ENCODE measurements at regions not wholly inside any gene's neighbourhood (a gene's known extent, or its start where the extent isn't known, plus 50 kb on each side); places are given as distances from the start of the nearest gene placed in this dataset.
A peak's percentile ranks its signal among the peaks of the same experiment; 100 is the strongest.
"Not testable (repeated sequence)": the region's sequence is repeated elsewhere in the genome, so short reads cannot be mapped to it uniquely, and the experiment has no call there.

DNA sequence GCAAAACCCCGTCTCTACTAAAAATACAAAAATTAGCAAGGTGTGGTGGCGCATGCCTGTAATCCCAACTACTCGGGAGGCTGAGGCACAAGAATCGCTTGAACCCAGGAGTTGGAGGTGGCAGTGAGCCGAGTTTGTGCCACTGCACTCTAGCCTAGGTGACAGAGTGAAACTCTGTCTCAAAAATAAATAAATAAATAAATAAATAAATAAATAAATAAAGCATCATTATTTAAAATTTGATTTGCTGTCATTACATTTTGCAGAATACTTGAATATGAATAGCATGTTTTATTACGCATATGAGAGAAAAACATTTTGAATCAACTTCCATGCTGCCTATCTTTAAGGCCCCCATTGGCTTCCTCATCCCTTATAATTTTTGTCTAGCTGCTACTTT lies 53.4 kb upstream of the MED14 start:
- not testable (repeated sequence) for DNase-seq

DNA sequence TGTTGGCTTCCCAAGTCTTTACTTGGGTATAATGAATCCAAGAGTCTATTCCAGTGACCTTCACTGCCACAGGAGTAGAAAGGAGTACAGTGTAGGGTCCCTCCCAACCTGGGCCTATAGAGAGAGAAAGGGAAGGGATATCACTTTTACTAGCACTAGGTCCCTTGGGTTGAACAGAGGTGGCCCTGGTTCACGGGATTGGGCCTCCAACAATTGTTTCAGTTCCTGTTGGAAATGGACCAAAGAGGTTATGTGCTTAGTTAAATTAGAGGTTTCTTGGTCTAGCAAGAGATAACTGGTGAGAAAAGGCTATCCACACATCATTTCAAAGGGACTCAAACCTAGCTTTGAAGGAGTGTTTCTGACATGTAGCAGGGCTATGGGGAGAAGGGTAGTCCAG lies 57.1 kb upstream of the MED14 start:
- DNase-seq, result no peak

DNA sequence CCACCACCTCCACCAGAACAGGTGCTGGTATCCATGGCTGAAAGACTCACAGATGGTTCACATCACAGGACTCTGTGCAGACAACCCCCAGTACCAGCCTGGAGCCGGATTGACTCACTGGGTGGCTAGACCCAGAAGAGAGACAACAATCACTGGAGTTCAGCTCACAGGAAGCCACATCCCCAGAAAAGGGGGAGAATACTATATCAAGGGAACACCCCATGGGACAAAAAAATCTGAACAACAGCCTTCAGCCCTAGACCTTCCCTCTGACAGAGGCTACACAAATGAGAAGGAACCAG lies 59.4 kb upstream of the MED14 start:
- not testable (repeated sequence) for DNase-seq

DNA sequence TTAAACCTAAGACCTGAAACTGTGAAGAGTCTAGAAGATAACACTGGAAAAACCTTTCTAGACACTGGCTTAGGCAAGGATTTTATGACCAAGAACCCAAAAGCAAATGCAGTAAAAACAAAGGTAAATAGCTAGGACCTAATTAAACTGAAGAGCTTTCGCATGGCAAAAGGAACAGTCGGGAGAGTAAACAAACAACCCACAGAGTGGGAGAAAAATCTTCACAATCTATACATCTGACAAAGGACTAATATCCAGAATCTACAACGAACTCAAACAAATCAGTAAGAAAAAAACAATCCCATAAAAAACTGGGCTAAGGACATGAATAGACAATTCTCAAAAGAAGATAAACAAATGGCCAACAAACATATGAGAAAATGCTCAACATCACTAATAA lies 64.4 kb upstream of the MED14 start:
- DNase-seq, result not testable (repeated sequence)

DNA sequence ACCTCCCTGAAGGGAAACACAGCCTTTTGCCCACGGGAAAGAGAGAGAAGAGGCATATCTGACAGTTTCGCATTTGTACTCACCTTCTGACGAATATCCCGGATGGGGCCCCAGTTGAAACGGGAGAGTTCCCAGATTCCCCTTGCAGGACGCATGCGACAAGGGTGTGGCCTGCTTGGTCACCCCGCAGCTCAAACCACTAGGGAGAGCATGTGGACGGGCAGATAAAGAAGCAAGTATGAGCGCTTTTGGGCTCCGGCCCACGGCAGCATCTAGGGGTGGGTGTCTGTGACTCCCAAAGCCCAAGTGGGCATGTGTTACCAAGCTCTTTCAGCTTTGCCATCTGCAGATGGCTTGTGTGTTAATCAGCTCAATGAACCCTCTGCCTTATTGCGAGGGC lies 70.1 kb upstream of the MED14 start:
- no peak for DNase-seq

DNA sequence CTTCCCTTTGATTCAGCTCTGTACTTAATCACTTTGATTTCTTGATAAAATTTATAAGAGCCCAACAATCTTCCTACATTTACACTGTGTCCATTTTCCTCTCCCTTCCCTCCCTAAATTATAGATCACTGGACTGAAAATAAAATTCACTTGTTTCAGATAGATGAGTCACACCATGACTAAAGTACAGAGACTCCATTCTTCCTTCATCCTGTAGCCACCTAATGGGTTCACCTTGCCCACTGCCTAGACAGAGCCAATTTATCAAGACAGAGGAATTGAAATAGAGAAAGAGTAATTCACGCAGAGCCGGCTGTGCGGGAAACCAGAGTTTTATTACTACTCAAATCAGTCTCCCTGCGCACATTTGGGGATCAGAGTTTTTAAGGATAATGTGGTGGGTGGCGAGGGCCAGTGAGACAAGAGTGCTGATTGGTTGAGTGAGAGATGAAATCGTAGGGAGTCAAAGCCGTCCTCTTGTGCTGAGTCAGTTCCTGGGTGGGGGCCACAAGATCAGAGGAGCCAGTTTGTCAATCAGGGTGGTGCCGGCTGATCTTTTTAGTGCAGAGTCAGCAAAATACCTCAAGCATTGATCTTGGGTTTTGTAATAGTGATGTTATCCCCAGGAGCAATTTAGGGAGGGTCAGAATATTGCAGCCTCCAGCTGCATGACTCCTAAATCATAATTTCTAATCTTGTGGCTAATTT lies 71.3 kb upstream of the MED14 start:
- DNase-seq, result no peak

DNA sequence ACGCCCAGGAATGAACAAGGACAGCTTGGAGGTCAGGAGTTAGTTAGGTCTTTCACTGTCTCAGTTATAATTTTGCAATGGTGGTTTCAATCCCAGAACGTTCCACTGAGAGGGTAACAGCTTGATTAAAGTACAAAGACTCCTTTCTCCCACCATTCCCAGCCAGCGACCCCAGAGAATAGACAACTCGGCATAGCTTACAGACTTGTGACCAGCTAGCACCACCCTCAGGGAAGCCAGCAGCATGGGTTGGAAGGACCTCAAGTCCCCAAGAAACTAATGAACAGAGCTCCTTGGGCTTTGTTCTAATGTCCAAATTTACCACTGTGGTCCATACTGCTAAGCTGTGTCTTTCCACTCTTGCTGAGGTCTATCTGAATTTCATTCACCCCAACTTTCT lies 72.0 kb upstream of the MED14 start:
- DNase-seq, result no peak

DNA sequence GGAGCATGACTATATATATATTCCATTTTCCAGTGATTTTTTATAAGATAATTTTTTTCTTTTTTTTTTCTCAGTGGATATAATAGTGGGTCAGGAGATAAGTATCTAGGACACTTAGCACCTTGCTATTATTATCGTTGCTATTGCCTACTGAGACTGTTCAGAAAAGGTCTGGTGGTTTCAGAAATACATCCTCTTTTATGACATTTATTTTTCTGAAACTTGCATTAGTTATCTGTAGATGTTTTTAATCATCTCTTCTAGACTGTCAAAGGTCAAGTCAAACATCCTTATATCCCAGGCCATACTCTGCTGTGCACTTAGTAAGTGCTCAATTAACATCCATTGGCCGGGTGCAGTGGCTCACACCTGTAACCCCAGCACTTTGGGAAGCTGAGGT lies 72.9 kb upstream of the MED14 start:
- no peak for DNase-seq

DNA sequence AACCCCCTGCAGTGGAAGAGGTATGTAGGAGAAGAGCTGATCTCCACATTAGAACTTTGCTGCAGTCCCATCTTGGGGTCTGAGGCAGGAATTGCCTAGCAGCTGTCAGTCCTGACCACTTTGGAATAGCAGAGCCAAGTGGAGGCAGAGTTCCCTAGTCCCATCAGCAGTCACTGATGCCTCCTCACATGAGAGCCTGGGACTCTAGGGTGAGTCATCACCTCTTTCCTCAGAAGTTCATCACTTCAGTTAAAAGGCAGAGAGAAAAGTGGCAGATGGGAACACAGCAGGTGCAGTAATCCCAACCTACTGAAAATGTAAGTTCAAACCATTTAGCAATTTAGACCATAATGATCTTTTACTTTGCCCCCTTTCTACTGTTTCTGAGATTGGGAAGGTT lies 73.9 kb upstream of the MED14 start:
- no peak for DNase-seq

DNA sequence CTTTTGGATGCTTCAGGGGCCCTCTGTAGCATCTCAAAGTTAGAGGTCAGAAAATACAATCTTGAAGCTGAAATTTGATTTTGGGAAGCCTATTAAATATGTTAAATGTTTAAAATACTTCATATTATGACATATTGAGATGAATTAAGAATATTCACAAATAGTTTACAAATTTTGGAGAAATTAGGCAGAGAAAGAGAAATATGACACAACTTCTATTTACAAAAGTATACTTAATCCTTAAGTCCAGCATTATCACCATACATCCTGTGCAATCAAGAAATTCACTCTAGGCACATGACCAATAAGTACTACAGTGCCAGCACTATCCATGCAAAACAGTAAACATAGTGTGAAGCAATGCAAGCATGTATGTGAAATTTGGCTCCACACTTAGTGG lies 79.7 kb upstream of the MED14 start:
- not testable (repeated sequence) for DNase-seq

DNA sequence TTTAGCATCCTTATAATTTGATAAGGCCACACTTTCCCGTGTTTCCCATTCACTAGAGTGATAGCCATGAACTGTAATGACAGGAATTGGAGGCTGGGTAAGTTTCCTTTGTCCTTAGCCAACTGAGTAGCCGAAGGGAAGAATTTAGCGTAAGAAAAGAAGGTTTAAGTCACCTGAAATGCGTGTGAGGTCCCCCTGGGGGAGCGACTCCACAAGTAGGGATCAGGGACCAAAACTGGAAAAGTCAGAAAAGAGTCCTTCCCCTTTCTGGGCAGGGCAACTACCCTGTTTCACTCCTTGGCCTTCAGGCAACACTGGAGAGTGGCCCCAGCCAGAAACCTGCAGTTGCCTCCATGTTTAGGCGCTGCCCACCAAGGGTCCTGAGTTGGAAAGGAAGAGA lies 81.6 kb upstream of the MED14 start:
- no peak for DNase-seq

DNA sequence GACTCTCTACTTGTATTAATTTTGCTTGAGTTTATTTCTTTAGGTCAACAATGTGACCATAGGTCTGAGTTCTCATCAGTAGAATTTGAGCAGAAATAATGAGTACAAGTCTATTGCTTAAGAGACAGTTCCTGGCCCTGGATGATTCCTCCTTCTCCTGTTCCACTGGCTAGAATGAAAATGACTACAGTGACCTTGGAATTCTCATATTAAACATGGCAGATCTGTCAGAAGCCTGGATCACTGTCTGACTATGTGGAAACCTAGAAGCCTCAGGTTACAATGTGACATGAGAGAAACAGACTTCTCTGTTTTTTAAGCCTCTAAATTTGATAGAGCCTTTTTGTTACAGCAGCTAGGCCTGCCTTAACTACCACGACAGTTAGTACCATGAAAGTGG lies 82.9 kb upstream of the MED14 start:
- no peak for DNase-seq

DNA sequence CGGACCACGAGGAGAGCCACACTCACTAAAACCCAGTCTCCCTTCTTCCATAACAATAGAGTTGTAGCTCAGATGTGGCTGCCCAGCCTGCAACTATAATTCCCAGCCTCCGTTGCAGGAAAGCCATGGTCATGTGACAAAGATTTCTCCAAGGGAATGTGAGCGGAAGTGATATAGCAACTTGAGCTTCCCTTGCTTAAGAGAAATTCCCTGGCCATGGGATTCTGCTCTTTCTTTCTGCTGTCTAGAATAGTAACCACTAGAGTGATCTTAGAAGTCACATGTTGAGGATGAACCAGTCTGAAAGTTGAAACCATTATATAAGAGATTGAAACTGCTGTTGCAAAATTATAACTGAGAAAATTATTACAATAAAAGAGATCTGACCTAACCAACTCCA lies 86.4 kb upstream of the MED14 start:
- no peak for DNase-seq

DNA sequence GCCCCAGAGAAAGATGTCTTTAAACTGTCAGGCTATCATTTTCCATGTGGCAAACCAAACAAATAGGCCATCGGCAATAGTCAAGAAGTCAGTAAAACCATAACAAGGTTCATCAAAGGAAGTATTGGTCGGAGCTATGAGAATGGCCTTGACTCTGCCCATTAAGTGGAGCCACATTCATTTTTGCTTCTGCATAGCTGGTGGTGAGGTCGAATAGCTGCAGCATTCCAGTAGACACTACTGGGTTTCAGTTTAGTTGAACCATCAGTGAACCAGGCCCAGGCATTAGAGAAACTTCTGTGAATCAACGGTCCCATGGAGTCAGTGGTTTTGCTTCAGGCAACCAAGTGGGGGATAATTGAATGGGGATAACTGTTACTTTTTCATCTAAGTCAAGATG lies 92.0 kb upstream of the MED14 start:
- no peak for DNase-seq

DNA sequence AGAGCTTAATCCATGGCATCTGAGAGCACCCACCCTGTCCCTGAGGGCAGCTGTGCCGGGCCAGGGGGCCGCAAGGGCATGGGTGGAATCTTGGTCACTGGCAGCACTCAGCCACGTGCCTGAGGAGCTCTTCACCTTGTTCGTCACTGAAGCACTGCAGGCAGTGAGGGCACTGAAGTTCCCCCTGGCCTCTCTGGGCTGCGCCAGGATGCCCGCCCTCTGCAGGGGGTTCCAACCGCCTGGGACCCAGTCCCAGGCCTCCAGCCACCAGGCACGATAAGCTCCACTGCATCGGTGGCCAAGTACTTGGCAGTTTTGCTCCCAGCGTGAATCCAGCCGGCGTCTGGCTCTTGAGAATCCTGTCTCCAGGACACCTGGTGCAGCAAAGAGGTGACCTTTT lies 96.4 kb upstream of the MED14 start:
- no peak for DNase-seq

DNA sequence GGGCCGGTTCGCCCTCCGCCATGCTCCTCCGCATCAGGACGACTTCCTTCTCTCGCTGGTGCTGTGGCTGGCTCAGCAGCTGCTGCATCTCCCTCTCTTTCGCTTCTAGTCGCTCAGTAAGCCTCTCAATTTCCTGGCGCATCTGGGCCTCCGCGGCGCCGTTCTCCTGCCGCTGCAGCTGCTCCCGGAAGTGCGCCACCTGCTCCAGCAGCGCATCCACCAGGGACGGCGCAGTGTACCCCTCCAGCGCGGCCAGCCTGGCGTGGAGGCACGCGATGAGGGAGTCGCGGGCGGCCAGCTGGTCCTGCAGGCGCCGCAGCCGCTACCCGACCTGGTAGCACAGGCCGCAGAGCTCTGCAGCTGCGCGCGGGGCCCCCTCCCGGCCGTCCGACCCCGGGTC lies 97.4 kb upstream of the MED14 start:
- no peak for DNase-seq

DNA sequence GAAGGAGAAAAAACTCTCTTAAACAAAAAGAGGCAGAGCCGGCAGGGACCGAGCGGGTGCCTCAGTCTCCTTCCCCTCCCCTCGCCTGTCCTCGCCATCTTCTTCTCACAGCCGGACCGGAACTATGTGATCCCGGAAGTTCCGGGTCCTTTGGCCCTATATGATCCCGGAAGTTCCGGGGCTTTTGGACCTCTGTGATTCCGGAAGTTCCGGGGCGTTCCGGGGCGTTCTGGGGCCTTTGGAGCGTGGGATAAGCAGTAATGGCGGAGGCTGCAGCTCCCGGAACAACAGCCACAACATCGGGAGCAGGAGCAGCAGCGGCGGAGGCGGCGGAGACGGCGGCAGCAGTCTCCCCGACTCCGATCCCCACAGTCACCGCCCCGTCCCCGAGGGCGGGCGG lies 98.9 kb upstream of the MED14 start:
- no peak for DNase-seq

DNA sequence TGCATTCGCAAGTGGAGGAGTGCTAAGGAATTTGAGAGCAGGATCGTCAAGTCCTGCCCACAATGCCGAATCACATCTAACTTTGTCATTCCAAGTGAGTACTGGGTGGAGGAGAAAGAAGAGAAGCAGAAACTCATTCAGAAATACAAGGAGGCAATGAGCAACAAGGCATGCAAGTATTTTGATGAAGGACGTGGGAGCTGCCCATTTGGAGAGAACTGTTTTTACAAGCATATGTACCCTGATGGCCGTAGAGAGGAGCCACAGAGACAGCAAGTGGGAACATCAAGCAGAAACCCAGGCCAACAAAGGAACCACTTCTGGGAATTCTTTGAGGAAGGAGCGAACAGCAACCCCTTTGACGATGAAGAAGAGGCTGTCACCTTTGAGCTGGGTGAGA lies 100.2 kb upstream of the MED14 start:
- DNase-seq, result no peak

DNA sequence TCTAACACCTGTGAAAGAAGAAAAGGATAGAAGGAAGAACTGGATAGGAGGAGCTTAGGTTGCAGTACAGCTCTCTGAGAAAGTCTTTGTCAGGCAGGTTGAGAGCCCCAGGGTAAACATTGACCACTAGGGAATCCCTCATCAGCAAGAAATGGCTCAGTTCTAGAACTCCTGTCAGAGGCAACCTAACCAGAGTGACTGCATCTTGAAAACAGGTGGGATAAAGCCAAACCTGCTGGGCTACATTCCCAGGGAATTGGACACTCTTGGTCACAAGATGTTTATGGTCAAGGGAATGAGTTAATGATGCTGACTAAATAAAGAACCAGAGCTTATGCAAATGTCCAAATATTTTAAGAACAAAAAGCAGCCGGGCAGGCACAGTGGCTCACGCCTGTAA lies 108.3 kb upstream of the MED14 start:
- DNase-seq, result no peak

DNA sequence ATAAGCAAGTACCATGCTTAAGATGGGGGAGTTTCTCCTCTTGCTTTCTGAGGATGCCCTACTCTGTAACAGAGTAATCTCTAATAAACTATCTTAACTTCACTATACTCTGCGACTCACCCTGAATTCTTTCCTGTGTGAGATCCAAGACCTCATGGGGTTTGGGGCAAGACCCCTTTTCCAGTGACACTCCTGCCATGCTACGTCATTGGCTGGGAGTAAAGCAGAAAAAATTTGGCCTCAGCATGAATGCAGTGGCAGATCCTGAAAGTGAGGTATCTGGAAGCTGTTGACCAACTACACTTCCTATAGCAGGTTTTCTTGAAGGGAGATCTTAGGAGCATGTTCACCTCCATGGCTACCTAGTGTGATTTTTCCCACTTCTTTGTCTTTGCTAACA lies 109.1 kb upstream of the MED14 start:
- DNase-seq, result no peak

DNA sequence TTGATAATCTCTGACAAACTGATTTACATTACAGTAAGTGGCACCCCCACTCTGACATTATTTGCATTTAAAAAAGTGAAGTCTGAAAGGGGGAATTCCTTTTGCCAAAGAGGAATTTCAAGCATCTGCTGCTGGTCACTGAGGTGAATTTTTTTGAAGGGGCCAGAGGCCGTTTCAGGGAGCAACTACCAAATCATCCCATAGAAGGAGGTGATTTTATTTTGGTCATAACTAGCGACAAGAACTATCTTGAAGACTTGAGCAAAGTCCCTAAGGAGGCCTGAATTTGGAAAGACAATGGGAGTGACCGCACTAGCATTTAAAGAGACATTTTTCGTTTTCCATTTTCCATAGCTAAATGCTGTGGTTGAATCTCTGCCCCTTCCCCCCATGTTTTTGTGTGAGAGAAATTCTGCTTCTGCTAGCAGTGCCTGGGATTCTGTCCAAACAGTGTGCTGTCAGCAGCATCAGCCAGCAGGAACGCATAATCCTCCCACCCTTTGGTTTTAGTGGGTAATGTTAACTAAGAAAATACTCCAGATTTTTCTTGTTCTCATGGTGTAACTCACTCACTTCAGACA lies 110.1 kb upstream of the MED14 start:
- DNase-seq, result peak; percentile 68

DNA sequence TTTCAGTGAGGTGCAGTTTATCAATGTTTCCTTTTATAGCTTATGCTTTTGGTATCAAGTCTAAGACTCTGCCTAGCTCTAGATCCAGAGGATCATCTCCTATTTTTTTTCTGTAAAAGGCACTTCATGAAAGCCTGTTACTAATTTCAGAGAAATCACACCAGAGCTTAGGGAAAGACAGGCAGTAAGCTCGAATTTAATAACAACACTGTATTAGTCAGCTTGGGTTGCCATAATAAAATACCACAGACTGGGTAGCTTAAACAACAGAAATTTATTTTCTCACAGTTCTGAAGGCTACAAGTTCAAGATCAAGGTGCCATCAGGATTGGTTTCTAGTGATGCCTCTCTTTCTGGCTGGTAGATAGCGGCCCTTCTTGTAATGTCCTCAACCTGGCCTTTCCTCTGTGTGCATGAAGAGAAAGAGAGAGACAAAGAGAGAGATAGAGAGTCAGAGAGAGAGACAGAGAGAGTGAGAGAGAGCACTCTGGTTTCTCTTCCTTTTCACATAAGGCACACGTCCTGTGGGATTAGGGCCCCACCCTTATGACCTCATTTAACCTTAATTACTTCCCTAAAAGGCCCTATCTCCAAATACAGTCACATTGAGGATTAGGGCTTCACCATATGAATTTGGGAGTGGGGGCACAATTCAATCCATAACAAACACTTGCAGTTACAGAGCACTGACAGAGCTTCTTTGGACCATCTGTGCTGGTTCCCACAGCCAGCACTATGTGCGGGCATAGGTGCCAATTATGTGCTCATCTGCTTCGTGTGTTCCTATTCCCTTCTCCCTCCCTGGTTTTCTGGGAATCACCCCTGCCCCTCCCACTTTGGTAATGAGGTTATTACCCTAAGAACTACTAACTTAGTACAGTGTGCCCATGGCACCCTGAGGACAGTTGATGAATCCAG lies 114.8 kb upstream of the MED14 start:
- no peak for DNase-seq

DNA sequence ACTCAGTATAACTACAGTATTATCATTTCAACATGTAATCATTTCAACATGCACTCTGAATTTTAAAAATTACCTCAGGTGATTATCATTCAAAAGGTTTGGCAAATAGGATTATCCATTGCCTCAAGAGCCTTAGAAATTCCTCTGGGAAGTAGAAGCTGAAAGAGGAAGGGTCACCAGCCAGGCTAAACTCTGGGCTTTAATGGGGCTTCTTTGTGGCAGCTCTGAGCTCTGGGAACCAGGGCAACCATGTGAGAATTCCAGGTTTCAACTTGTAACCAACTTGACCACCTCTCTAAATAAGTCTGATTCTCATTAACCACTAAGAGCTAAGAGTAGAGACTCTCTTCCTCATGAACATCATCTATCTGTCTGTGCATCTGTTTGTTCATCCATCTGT lies 117.2 kb upstream of the MED14 start:
- no peak for DNase-seq

Measured in renal pelvis (tissue), 1 donor.